HS-27A (cell line): ENCODE measurements at regions not wholly inside any gene's neighbourhood (a gene's known extent, or its start where the extent isn't known, plus 50 kb on each side); places are given as distances from the start of the nearest gene placed in this dataset.
"Not testable (repeated sequence)": the region's sequence is repeated elsewhere in the genome, so short reads cannot be mapped to it uniquely, and the experiment has no call there.

ENCODE experiments used
- DNase-seq: peaks from one replicate; pipeline ENCODE4 v3.0.0-alpha.2; 2012; ENCODE audit warnings: low read depth, missing footprints

- no peak for DNase-seq
Measured at GRCh38 chr20:51958099-51959065, 156.1 kb upstream of the SALL4 start.

GRCh38 chr20:51955756-51956155 lies 153.4 kb upstream of the SALL4 start:
- DNase-seq, result no peak

- no peak for DNase-seq
Measured at GRCh38 chr20:51953731-51954340, 151.5 kb upstream of the SALL4 start.

- DNase-seq, result no peak
Measured at GRCh38 chr20:51950926-51951325, 148.6 kb upstream of the SALL4 start.

- no peak for DNase-seq
Measured at GRCh38 chr20:51946586-51946985, 144.3 kb upstream of the SALL4 start.

- no peak for DNase-seq
Measured at GRCh38 chr20:51945881-51946280, 143.6 kb upstream of the SALL4 start.

GRCh38 chr20:51945177-51945576 lies 142.9 kb upstream of the SALL4 start:
- DNase-seq, result no peak

- no peak for DNase-seq
Measured at GRCh38 chr20:51943761-51944160, 141.4 kb upstream of the SALL4 start.

GRCh38 chr20:51943326-51943725 lies 141.0 kb upstream of the SALL4 start:
- not testable (repeated sequence) for DNase-seq

- DNase-seq, result no peak
Measured at GRCh38 chr20:51941503-51941902, 139.2 kb upstream of the SALL4 start.

- no peak for DNase-seq
Measured at GRCh38 chr20:51939259-51939585, 136.9 kb upstream of the SALL4 start.

- no peak for DNase-seq
Measured at GRCh38 chr20:51938559-51939258, 136.4 kb upstream of the SALL4 start.

GRCh38 chr20:51937779-51938178 lies 135.5 kb upstream of the SALL4 start:
- no peak for DNase-seq

- no peak for DNase-seq
Measured at GRCh38 chr20:51936377-51936776, 134.1 kb upstream of the SALL4 start.

- DNase-seq, result no peak
Measured at GRCh38 chr20:51935003-51935358, 132.7 kb upstream of the SALL4 start.

GRCh38 chr20:51934301-51935002 lies 132.1 kb upstream of the SALL4 start:
- DNase-seq, result no peak

- DNase-seq, result no peak
Measured at GRCh38 chr20:51931371-51931781, 129.1 kb upstream of the SALL4 start.

GRCh38 chr20:51930775-51931174 lies 128.5 kb upstream of the SALL4 start:
- DNase-seq, result peak; percentile 40

GRCh38 chr20:51928931-51929330 lies 126.6 kb upstream of the SALL4 start:
- DNase-seq, result no peak

- DNase-seq, result not testable (repeated sequence)
Measured at GRCh38 chr20:51927970-51928369, 125.6 kb upstream of the SALL4 start.

GRCh38 chr20:51926670-51927305 lies 124.5 kb upstream of the SALL4 start:
- DNase-seq, result no peak

GRCh38 chr20:51924509-51924908 lies 122.2 kb upstream of the SALL4 start:
- no peak for DNase-seq
